ENCODE measurements at regions not wholly inside any gene's neighbourhood (a gene's known extent, or its start where the extent isn't known, plus 50 kb on each side); places are given as distances from the start of the nearest gene placed in this dataset.

- DNase-seq = no peak
Measured at GRCh38 chr11:129324533-129325175, 51.0 kb upstream of the BARX2 start.

- no peak for DNase-seq
Measured at GRCh38 chr11:129323896-129324502, 51.6 kb upstream of the BARX2 start.

DNA sequence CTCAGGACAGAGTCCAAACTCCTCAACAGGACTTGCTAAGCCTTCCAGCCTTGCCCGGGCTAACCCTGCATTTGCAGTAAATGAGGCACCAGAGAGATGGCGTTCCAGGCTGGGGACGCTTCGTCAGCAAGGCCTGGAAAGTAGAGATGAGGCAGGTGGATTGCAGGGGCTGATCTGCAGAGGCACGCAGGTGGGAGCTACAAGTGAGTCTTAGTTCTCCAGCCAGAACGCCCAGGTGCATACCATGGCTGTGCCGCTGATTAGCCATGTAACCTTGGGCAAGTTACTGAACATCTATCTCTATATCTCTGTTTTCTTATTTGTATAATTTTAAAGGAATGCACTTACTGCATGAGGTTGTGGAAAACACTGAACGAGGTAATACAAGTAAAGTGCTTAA lies 52.7 kb upstream of the BARX2 start:
- no peak for DNase-seq

DNA sequence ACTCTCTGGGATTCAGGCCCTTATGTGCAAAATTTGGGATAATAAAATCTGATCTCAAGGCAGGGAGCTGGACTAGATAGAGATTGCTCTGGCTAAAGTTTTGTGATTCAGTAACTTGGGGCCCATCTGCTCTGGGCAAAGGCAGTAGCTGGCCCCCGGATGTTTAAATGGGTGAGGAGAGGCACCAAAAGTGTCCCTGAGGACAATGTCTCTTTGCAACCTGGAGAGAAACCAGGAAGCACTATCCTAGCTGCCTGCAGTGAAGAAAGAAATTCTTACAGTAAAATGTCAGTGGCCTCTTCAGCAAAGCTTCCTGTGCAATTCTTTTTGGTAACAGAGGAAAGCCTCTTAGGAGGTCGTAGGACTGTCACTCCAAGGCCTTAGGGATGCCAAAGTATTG lies 54.6 kb upstream of the BARX2 start:
- no peak for DNase-seq

DNA sequence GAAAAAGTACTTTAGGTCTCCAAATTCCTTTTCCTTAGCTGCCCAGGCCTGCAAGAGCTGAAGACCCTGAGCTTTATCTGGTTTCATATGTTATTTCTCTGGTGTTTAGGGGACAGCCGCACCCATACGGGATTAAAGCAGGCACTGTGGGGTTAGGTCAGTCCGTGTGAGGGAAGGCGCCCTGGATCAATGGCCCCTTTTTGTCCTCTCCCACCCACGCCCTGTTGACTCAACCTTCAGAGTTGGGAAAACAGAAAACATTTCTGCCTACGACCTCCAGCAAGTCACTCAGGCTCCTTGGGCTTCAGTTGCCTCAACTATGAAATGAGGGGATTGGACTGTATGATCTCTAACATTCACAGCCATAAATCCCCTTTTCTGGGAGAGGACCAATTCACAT lies 55.2 kb upstream of the BARX2 start:
- DNase-seq = no peak

- no peak for DNase-seq
Measured at GRCh38 chr11:129319751-129320150, 55.9 kb upstream of the BARX2 start.

GRCh38 chr11:129319201-129319600 lies 56.4 kb upstream of the BARX2 start:
- DNase-seq = no peak

GRCh38 chr11:129317571-129317970 lies 58.1 kb upstream of the BARX2 start:
- DNase-seq = no peak

- no peak for DNase-seq
Measured at GRCh38 chr11:129316781-129317180, 58.9 kb upstream of the BARX2 start.

DNA sequence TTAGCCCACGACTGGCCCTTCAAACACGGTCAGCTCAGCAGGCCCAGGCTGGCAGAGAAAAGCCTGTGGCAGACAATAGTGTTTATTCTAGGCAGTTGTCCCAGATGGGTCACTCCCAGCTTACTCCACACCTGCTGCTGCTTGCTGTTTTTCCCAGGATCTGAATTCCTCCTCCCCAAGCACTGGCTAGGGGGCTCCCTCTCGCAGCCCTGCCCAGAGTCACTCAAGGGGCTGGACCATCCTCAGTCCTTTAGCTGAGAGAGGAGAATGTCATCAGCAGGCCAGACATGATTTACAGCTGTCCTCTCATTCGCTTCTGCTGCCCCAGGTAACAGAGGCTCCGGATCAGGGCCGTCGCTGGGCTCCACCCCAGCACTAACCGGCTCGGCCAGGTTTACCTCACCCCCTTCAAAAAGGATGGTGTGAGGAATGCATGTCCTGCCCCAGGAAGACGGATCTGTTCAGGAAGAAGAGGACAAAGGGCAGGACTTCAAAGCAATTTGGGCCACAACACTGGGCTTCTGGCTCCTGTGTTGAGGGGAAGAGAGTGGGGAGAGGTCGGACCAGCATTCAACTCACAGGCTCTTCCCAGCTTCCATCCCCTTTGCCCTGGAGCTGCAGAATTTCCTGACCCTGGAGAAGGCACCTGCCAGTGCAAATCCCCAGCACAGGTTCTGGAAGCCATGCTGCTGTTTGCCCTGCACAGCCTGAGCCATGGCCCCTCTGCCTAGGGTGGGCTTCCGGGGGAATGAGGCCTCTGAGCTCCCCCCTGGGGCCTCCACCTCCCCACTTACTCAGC lies 59.7 kb upstream of the BARX2 start:
- no peak for DNase-seq

DNA sequence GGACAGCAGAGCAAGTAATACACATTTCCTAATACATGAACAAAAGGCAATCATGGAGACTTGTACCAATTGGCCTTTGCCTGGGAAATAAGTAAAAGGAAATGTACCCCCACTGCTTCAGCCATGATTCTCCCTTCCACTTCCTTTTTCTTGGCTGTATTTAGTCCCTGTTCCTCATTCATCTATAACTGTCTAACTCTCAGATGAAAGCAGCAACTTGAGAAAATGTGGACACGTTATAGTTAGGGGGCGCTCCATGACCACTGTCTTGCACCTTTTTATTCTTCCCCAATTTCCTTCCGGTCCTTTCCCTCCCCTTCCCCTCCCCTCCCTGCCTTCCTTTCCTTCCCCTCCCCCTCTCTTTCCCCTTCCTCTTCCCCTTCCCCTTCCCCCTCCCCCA lies 61.3 kb upstream of the BARX2 start:
- no peak for DNase-seq

DNA sequence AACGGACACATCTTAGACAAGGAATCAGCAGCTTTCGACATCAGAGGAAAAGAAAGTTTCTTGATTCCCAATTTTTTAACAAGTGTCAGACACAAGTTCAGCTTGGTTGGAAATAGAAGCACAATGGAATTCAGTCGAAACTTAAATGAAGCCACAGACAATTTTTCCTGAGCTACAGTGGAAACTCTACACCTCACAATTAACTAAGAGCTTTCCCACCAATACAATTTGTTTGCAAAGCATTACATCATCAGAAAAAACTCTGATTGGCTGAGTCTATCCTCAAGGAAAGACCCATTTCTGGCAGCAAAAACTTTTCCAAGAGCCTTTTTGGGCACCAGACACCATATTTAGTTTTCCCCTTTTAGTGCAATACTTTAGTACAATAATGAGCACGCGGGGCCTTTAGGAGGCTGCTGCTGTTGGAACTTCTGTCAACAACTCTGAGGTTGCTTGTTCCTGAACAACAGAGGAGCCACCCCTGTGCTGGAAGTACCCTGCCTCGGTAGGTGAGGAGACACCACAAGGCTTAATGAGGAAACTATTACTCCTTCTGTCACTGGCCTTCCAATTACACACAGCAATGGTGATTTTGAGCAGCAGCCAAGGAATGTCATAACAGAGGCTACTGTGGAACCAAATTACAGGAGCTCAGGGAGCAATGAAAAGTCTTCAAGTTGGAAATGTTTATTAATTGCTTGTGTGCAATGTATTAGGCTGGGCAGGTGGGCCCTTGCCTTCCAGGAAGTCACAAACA lies 61.9 kb upstream of the BARX2 start:
- DNase-seq = no peak

GRCh38 chr11:129312730-129313503 lies 62.7 kb upstream of the BARX2 start:
- DNase-seq = no peak

GRCh38 chr11:129308241-129308865 lies 67.3 kb upstream of the BARX2 start:
- DNase-seq = no peak

DNA sequence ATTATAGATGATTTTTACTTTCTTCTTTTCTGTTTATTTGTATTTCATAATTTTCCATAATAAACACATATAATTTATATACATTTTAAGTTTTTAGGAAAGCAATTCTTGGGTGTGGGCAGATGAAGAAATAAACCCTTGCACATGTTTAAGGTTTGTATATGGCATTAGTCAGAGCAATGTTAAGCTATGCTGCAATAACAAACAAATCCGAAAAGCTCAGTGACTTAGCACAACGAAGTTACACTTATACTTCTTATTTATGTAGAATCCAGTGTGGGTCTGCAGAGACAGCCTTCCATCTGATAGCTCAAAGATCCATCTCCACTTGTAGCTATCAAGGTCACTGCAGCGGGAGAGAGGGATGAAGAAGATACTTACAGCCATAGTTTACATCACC lies 68.5 kb upstream of the BARX2 start:
- DNase-seq = no peak

GRCh38 chr11:129302386-129303101 lies 73.1 kb upstream of the BARX2 start:
- no peak for DNase-seq

DNA sequence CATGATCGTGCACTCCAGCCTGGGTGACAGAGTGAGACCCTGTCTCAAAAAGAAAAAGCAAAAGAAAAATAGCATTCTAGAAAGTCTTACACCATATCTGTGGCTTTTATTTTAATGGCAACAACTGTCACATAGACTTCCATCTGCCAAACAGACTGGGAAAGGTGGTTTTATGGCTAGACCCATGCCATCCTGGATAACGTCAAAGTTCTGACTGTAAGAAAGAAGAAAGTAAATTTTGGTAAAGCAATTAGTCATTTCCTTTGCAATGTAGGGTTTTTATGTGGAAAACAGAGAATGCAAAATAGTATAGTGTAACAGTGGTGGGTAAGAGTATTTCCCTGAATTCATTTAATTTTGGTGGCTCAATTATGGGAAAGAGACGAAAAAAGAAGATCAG lies 75.5 kb upstream of the BARX2 start:
- DNase-seq = no peak

DNA sequence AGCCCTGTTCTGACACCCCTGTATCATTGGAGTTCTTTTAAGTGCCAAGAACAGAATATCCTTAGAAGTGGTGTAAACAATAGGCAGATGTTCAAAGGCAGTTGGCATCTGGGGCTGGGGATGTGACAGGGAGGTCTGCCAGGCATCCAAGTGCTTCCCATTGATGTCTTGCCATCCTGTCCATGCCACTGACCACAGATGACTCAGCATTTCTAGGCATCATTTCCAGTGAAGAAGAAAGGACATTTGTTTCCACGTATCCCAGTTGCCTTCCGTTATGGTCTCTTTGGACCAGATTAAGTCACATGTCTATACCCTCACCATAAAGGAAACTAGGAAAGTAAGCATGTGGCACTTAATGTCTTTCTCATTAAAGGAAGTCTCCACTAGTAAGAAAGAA lies 76.7 kb upstream of the BARX2 start:
- no peak for DNase-seq

GRCh38 chr11:129295746-129296145 lies 79.9 kb upstream of the BARX2 start:
- DNase-seq = no peak

DNA sequence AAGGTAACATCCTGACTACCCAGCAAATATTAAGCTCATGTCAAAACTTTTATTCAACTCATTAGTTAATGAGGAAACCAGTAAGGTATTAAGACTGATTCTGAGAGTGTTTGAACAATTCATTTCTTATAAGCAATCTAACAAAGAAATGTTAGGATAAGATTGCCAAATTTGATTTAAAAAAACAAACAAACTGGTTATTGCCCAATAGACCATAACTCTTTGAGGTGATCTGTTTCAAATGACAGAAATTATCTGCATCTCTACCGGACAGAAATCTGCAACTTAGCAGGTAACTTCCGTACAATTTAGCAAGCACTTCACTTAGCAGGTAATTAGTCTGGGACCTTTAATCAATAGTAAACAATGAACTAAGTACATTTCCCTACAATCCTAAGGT lies 82.9 kb upstream of the BARX2 start:
- DNase-seq = no peak

DNA sequence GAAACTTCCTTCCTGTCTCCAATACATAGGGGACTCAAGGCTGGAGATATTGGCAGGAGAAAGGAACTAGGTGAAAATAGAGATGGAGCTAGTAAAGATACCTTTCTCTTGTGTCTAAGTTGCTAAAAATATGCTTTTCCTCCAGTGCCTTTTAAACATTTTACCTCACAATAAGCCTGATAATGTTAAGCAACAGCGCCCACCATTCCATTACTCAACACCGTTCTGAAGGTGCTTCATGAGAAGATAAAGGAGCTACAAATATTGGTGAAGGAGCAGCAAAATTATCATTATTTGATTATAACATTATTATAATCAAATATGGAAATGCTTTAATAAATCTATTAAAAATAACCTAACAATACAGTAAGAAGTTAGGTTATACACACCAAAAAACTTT lies 83.6 kb upstream of the BARX2 start:
- no peak for DNase-seq

- no peak for DNase-seq
Measured at GRCh38 chr11:129291546-129291945, 84.1 kb upstream of the BARX2 start.

Measured in activated CD4-positive, alpha-beta T cell treated with anti-CD3 and anti-CD28 coated beads, Interleukin-2, amount 50 U/mL, for 48 hours (primary cell).